Kidney epithelial cell (primary cell): ENCODE measurements at regions not wholly inside any gene's neighbourhood (a gene's known extent, or its start where the extent isn't known, plus 50 kb on each side); places are given as distances from the start of the nearest gene placed in this dataset.
"Not testable (repeated sequence)": the region's sequence is repeated elsewhere in the genome, so short reads cannot be mapped to it uniquely, and the experiment has no call there.

Experiments
- DNase-seq: peaks from one replicate; pipeline ENCODE4 v3.0.0-alpha.2; 2010; ENCODE audit warnings: low read depth
- H3K27me3 ChIP-seq: 2 replicates; pipeline ENCODE4 v1.6.0; 2011; ENCODE audit warnings: low read length; ENCODE audit not compliant: control insufficient read depth, insufficient read depth
- H3K36me3 ChIP-seq: 2 replicates; pipeline ENCODE4 v1.5.1; 2011; ENCODE audit warnings: low read length; ENCODE audit not compliant: control insufficient read depth, insufficient read depth
- H3K4me3 ChIP-seq: 2 replicates; pipeline ENCODE4 v1.5.1; 2011; ENCODE audit warnings: low read depth, mild to moderate bottlenecking, control low read depth, low read length
- CTCF ChIP-seq: IDR thresholded peaks from 2 replicates; pipeline ENCODE4 v1.5.1; 2011; ENCODE audit warnings: mild to moderate bottlenecking, moderate library complexity, low read length, control low read depth, inconsistent platforms; ENCODE audit not compliant: insufficient read depth, poor library complexity, severe bottlenecking

- no peak for DNase-seq
- no peak for TF ChIP-seq CTCF
- Histone ChIP-seq H3K27me3 (no peaks in the 10 kb centered on the region), H3K4me3 (no peak overlapping the region), H3K36me3 (no peaks in the 10 kb centered on the region)
Measured at GRCh38 chr4:123167931-123168330, 228.7 kb upstream of the SPRY1 start.

- TF ChIP-seq CTCF: no peak
- peak; percentile 19 for DNase-seq
- H3K36me3 ChIP-seq: no peaks in the 10 kb centered on the region
- no peak overlapping the region for H3K4me3 ChIP-seq
- H3K27me3 ChIP-seq: no peaks in the 10 kb centered on the region
Measured at GRCh38 chr4:123168812-123169211, 227.8 kb upstream of the SPRY1 start.

GRCh38 chr4:123170843-123171242 lies 225.8 kb upstream of the SPRY1 start:
- Histone ChIP-seq H3K4me3 (no peak overlapping the region), H3K27me3 (no peaks in the 10 kb centered on the region), H3K36me3 (no peaks in the 10 kb centered on the region)
- TF ChIP-seq CTCF: no peak
- no peak for DNase-seq

GRCh38 chr4:123176605-123177004 lies 220.0 kb upstream of the SPRY1 start:
- no peak for TF ChIP-seq CTCF
- no peaks in the 10 kb centered on the region for H3K27me3 ChIP-seq

GRCh38 chr4:123182289-123182688 lies 214.3 kb upstream of the SPRY1 start:
- no peak for TF ChIP-seq CTCF
- H3K27me3 ChIP-seq: no peaks in the 10 kb centered on the region
- no peak overlapping the region for H3K4me3 ChIP-seq
- no peak for DNase-seq
- no peaks in the 10 kb centered on the region for H3K36me3 ChIP-seq

More at GRCh38 chr4:123176605-123177004, 220.0 kb upstream of the SPRY1 start:
- no peak for DNase-seq
- Histone ChIP-seq H3K4me3 (no peak overlapping the region), H3K36me3 (no peaks in the 10 kb centered on the region)

- TF ChIP-seq CTCF: no peak
- H3K27me3 ChIP-seq: no peaks in the 10 kb centered on the region
- H3K4me3 ChIP-seq: no peak overlapping the region
- DNase-seq: no peak
- H3K36me3 ChIP-seq: no peaks in the 10 kb centered on the region
Measured at GRCh38 chr4:123183308-123183707, 213.3 kb upstream of the SPRY1 start.

GRCh38 chr4:123183754-123184153 lies 212.8 kb upstream of the SPRY1 start:
- H3K27me3 ChIP-seq, H3K4me3 ChIP-seq, H3K36me3 ChIP-seq, DNase-seq: not testable (repeated sequence)
